Lower lobe of right lung (tissue), 2 donors: ENCODE measurements at regions not wholly inside any gene's neighbourhood (a gene's known extent, or its start where the extent isn't known, plus 50 kb on each side); places are given as distances from the start of the nearest gene placed in this dataset.
A peak's percentile ranks its signal among the peaks of the same experiment; 100 is the strongest.
"Not testable (repeated sequence)": the region's sequence is repeated elsewhere in the genome, so short reads cannot be mapped to it uniquely, and the experiment has no call there.

Source experiments
- ATAC-seq, 2 donors: fragments of 200-7000 bp; cut with Tn5 transposase; one replicate each; pipeline ENCODE4 v1.9.1; 2020 to 2022; ENCODE audit warnings: mild to moderate bottlenecking in 2 of 2, moderate library complexity in 2 of 2
- DNase-seq: peaks from one replicate; pipeline ENCODE4 v3.0.0-alpha.2; 2020
- H3K27ac ChIP-seq: fragments of 200-600 bp; one replicate; pipeline ENCODE4 v1.8.0; 2022
- H3K27me3 ChIP-seq: fragments of 200-600 bp; one replicate; pipeline ENCODE4 v1.8.0; 2022; ENCODE audit warnings: low read depth
- H3K36me3 ChIP-seq: fragments of 200-600 bp; one replicate; pipeline ENCODE4 v1.8.0; 2022; ENCODE audit warnings: mild to moderate bottlenecking
- H3K4me1 ChIP-seq: fragments of 200-600 bp; one replicate; pipeline ENCODE4 v1.8.0; 2022
- H3K4me3 ChIP-seq: fragments of 200-600 bp; one replicate; pipeline ENCODE4 v1.8.0; 2022; ENCODE audit warnings: mild to moderate bottlenecking
- H3K9me3 ChIP-seq: fragments of 200-600 bp; one replicate; pipeline ENCODE4 v1.8.0; 2022
- intact Hi-C: fragments of 100-400 bp; cut with DNase I; formaldehyde crosslinking; loops from one replicate; pipeline ENCODE4 v1.11.0; 2022
- TF ChIP-seq, protein P1 (sequence below): fragments of 200-600 bp; IDR thresholded peaks from one replicate; pipeline ENCODE4 v1.8.0; 2022; ENCODE audit warnings: antibody characterized with exemption, mild to moderate bottlenecking
- donor health status: DM: no; HTN: yes; CAD: no; lungs with severe emphysema.

- intact Hi-C loops, result no loop called here
- no peak for DNase-seq
- H3K9me3 ChIP-seq, result no peaks in the 10 kb centered on the region
Measured at GRCh38 chr7:65221683-65222082, 152.0 kb upstream of the ZNF92 start.

DNA sequence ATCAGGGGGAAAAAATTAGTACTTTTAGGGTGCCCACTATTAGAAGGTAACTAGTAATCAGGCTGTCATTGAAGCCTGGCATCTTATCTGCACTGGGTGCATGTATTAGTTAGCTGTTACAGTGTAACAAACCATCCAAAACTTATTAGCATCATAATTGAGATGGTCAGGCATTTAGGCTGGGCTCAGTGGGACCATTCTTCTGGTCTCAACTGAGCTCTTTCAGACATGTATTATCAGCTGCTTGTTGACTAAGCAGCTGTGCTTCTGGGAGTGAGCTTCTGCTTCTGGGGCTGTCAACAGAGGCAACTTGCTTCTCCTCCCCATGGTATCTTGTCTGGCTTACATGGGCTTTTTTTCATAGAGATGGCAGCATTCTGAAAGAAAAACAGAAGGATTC lies 154.0 kb upstream of the ZNF92 start:
- TF ChIP-seq, protein P1, sequence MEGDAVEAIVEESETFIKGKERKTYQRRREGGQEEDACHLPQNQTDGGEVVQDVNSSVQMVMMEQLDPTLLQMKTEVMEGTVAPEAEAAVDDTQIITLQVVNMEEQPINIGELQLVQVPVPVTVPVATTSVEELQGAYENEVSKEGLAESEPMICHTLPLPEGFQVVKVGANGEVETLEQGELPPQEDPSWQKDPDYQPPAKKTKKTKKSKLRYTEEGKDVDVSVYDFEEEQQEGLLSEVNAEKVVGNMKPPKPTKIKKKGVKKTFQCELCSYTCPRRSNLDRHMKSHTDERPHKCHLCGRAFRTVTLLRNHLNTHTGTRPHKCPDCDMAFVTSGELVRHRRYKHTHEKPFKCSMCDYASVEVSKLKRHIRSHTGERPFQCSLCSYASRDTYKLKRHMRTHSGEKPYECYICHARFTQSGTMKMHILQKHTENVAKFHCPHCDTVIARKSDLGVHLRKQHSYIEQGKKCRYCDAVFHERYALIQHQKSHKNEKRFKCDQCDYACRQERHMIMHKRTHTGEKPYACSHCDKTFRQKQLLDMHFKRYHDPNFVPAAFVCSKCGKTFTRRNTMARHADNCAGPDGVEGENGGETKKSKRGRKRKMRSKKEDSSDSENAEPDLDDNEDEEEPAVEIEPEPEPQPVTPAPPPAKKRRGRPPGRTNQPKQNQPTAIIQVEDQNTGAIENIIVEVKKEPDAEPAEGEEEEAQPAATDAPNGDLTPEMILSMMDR, result no peak
- Histone ChIP-seq H3K36me3 (no peaks in the 10 kb centered on the region), H3K4me3 (no peak overlapping the region), H3K27ac (no peak overlapping the region), H3K9me3 (no peaks in the 10 kb centered on the region), H3K4me1 (no peaks in the 10 kb centered on the region), H3K27me3 (no peaks in the 10 kb centered on the region)
- DNase-seq, result no peak
- intact Hi-C loops, result no loop called here
- no peak for ATAC-seq

More at GRCh38 chr7:65221683-65222082, 152.0 kb upstream of the ZNF92 start:
- TF ChIP-seq, protein P1, result no peak
- Histone ChIP-seq H3K4me1 (no peaks in the 10 kb centered on the region), H3K27ac (no peak overlapping the region), H3K27me3 (no peaks in the 10 kb centered on the region), H3K36me3 (no peaks in the 10 kb centered on the region), H3K4me3 (no peak overlapping the region)
- no peak for ATAC-seq

GRCh38 chr7:65216469-65216868 lies 157.2 kb upstream of the ZNF92 start:
- TF ChIP-seq, protein P1, result peak; percentile 60
- intact Hi-C loops, result no loop called here
- ATAC-seq (peak; percentile 89 to 90), DNase-seq (peak; percentile 64)
- no peaks in the 10 kb centered on the region for H3K36me3 ChIP-seq
- no peaks in the 10 kb centered on the region for H3K4me1 ChIP-seq
- H3K27ac ChIP-seq, result no peak overlapping the region
- H3K27me3 ChIP-seq, result no peaks in the 10 kb centered on the region
- no peak overlapping the region for H3K4me3 ChIP-seq
- H3K9me3 ChIP-seq, result no peaks in the 10 kb centered on the region

GRCh38 chr7:65213260-65213659 lies 160.4 kb upstream of the ZNF92 start:
- H3K4me1 ChIP-seq, H3K27ac ChIP-seq, H3K4me3 ChIP-seq, intact Hi-C loops, ATAC-seq, H3K27me3 ChIP-seq, DNase-seq, H3K36me3 ChIP-seq, H3K9me3 ChIP-seq: not testable (repeated sequence)

GRCh38 chr7:65199221-65199620 lies 174.4 kb upstream of the ZNF92 start:
- intact Hi-C loops, ATAC-seq, DNase-seq, H3K27ac ChIP-seq, H3K36me3 ChIP-seq, H3K9me3 ChIP-seq, H3K27me3 ChIP-seq, H3K4me1 ChIP-seq, H3K4me3 ChIP-seq: not testable (repeated sequence)

DNA sequence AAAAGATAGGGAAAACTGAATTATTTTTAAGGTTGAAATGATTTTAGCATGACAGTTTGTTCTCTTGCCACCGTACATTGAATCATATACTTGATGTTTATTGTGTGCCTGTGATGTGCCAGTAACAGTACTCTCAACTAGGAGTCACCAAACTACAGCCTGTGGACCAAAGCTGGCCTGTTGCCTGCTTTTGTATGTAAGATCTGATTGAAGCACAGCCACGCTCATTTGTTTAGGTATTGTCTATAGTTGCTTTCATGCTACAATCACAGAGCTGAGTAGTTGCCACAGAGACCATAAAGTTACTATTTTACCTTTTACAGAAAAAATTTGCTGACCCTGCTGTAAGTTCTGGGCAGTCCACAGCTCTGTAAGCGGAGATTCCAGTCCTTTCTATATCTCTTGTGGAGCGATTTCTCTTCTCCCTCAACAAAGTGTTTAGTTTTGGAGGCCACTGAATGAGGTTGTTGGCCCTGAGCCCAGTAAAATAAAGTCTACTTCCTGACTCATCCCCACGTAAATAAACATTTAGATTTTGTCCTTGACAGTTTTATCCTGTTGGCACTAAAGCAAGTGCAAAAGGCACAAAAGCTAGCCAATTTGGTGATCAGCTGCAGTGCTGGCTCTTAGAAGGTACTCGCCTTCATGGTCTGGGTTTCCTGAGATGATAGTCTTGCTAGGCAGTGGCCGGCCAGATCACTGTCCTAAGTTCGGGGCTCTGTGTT lies 180.2 kb upstream of the ZNF92 start:
- DNase-seq, H3K36me3 ChIP-seq, intact Hi-C loops, H3K27ac ChIP-seq, H3K4me3 ChIP-seq, H3K9me3 ChIP-seq, H3K27me3 ChIP-seq, ATAC-seq, H3K4me1 ChIP-seq: not testable (repeated sequence)

GRCh38 chr7:65177041-65177440 lies 170.6 kb upstream of the ERV3-1 start:
- H3K4me1 ChIP-seq, H3K36me3 ChIP-seq, H3K4me3 ChIP-seq, ATAC-seq, intact Hi-C loops, H3K27ac ChIP-seq, DNase-seq, H3K9me3 ChIP-seq, H3K27me3 ChIP-seq: not testable (repeated sequence)

DNA sequence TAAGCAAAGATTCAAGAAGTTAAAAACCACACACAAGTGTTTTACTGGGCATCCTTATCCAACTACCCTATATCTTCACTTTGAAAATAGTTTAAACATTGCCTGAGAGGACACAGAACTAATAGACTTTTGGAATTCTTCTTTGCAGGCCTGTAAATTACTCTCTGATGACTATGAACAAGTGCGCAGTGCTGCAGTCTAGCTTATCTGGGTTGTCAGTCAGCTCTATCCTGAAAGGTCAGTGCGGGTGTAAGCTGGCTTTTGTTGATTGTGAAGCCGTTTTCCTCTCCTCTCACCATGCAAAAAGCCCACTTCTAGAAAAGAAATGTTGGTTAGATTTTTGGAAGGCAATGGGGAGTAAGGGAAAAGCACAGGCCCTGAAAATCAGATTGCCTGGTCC lies 143.6 kb upstream of the ERV3-1 start:
- intact Hi-C loops, H3K4me1 ChIP-seq, H3K27ac ChIP-seq, H3K9me3 ChIP-seq, H3K4me3 ChIP-seq, DNase-seq, H3K27me3 ChIP-seq, H3K36me3 ChIP-seq, ATAC-seq: not testable (repeated sequence)

DNA sequence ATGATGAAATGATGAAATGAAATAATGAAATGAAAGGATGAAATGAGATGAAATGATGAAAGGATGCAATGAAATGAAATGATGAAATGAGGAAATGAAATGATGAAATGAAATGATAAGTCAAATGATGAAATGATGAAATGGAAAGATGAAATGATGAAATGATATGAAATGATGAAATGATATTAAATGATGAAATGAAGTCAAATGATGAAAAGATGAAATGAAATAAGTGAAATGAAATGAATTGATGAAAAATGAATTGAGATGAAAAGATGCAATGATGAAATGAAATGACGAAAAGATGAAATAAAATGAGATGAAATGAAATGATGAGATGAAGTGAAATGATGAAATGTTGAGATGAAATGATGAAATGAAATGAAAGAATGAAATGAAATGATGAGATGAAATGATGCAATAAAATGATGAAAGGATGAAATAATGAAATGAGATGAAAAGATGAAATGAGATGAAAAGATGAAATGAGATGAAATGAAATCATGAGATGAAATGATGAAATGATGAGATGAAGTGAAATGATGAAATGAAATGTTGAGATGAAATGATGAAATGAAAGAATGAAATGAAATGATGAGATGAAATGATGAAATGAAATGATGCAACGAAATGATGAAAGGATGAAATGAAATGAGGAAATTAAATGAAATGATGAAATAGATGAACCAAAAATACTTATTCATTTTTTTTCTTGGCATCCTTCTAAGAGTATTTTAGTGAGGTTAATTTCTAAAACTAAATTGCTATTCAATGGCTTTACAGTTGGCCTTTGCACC lies 139.8 kb upstream of the ERV3-1 start:
- H3K4me1 ChIP-seq, H3K36me3 ChIP-seq, ATAC-seq, DNase-seq, H3K9me3 ChIP-seq, intact Hi-C loops, H3K27ac ChIP-seq, H3K27me3 ChIP-seq, H3K4me3 ChIP-seq: not testable (repeated sequence)

DNA sequence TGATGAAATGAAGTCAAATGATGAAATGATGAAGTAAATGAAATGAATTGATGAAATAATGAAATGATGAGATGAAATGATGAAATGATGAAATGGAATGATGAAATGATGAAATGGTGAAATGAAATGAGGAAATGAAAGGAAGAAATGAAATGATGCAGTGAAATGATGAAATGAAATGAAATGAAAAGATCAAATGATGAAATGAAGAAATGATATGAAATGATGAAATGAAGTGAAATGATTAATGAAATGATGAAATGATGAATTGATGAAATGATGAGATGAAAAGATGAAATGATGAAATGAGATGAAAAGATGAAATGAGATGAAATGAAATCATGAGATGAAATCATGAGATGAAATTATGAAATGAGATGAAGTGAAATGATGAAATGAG lies 139.2 kb upstream of the ERV3-1 start:
- DNase-seq, H3K27ac ChIP-seq, H3K4me3 ChIP-seq, H3K36me3 ChIP-seq, H3K9me3 ChIP-seq, intact Hi-C loops, H3K27me3 ChIP-seq, H3K4me1 ChIP-seq, ATAC-seq: not testable (repeated sequence)

GRCh38 chr7:65145008-65145407 lies 138.5 kb upstream of the ERV3-1 start:
- H3K27me3 ChIP-seq, ATAC-seq, H3K36me3 ChIP-seq, H3K4me1 ChIP-seq, H3K27ac ChIP-seq, intact Hi-C loops, DNase-seq, H3K4me3 ChIP-seq, H3K9me3 ChIP-seq: not testable (repeated sequence)
